IPS-NIHi11 (cell line): ENCODE measurements at regions not wholly inside any gene's neighbourhood (a gene's known extent, or its start where the extent isn't known, plus 50 kb on each side); places are given as distances from the start of the nearest gene placed in this dataset.
A peak's percentile ranks its signal among the peaks of the same experiment; 100 is the strongest.
"Not testable (repeated sequence)": the region's sequence is repeated elsewhere in the genome, so short reads cannot be mapped to it uniquely, and the experiment has no call there.

Source experiments
- DNase-seq: peaks from one replicate; pipeline ENCODE4 v3.0.0; 2012; ENCODE audit warnings: mixed read lengths, low spot score

GRCh38 chr12:5310151-5310550, 121.8 kb upstream of the NTF3 start:
- DNase-seq: no peak

- DNase-seq: no peak
Observed at GRCh38 chr12:5317556-5317955, 114.4 kb upstream of the NTF3 start.

- DNase-seq: no peak
Observed at GRCh38 chr12:5318874-5319273, 113.0 kb upstream of the NTF3 start.

- DNase-seq: peak; percentile 16
Observed at GRCh38 chr12:5328669-5329517, 103.0 kb upstream of the NTF3 start.

- DNase-seq: no peak
Observed at GRCh38 chr12:5332551-5332950, 99.4 kb upstream of the NTF3 start.

- no peak for DNase-seq
Observed at GRCh38 chr12:5333096-5333495, 98.8 kb upstream of the NTF3 start.

- no peak for DNase-seq
Observed at GRCh38 chr12:5335069-5335468, 96.8 kb upstream of the NTF3 start.

- DNase-seq: not testable (repeated sequence)
Observed at GRCh38 chr12:5341086-5341485, 90.8 kb upstream of the NTF3 start.

GRCh38 chr12:5343711-5344110, 88.2 kb upstream of the NTF3 start:
- DNase-seq: no peak

GRCh38 chr12:5344131-5344530, 87.8 kb upstream of the NTF3 start:
- DNase-seq: no peak

GRCh38 chr12:5345534-5345933, 86.4 kb upstream of the NTF3 start:
- no peak for DNase-seq

- DNase-seq: no peak
Observed at GRCh38 chr12:5348057-5348456, 83.9 kb upstream of the NTF3 start.

GRCh38 chr12:5348491-5348890, 83.4 kb upstream of the NTF3 start:
- no peak for DNase-seq

- no peak for DNase-seq
Observed at GRCh38 chr12:5364036-5364770, 67.7 kb upstream of the NTF3 start.

- no peak for DNase-seq
Observed at GRCh38 chr12:5369298-5369697, 62.6 kb upstream of the NTF3 start.

- DNase-seq: no peak
Observed at GRCh38 chr12:5371631-5372030, 60.3 kb upstream of the NTF3 start.

GRCh38 chr12:5374713-5375112, 57.2 kb upstream of the NTF3 start:
- no peak for DNase-seq

- no peak for DNase-seq
Observed at GRCh38 chr12:5375547-5376295, 56.2 kb upstream of the NTF3 start.

GRCh38 chr12:5376591-5377207, 55.2 kb upstream of the NTF3 start:
- DNase-seq: no peak

GRCh38 chr12:5377997-5378592, 53.8 kb upstream of the NTF3 start:
- no peak for DNase-seq

GRCh38 chr12:5379749-5380496, 52.0 kb upstream of the NTF3 start:
- no peak for DNase-seq
